NCI-H1694 treated with DMSO at 0.1 percent for 48 hours (cell line): ENCODE measurements at regions not wholly inside any gene's neighbourhood (a gene's known extent, or its start where the extent isn't known, plus 50 kb on each side); places are given as distances from the start of the nearest gene placed in this dataset.
"Not testable (repeated sequence)": the region's sequence is repeated elsewhere in the genome, so short reads cannot be mapped to it uniquely, and the experiment has no call there.

Experiments used
- DNase-seq: peaks from one replicate; lab custom pipeline; 2025; lab: John Stamatoyannopoulos, UW

GRCh38 chr19:31883296-31883990 is 462.0 kb upstream of the ZNF507 start:
- no peak for DNase-seq

GRCh38 chr19:31885280-31885853 is 460.0 kb upstream of the ZNF507 start:
- DNase-seq = no peak

GRCh38 chr19:31890230-31890629 is 455.2 kb upstream of the ZNF507 start:
- DNase-seq = no peak

GRCh38 chr19:31892060-31892459 is 453.4 kb upstream of the ZNF507 start:
- DNase-seq = no peak

GRCh38 chr19:31893491-31893890 is 451.9 kb upstream of the ZNF507 start:
- DNase-seq = not testable (repeated sequence)

- no peak for DNase-seq
Observed at GRCh38 chr19:31894451-31894850, 451.0 kb upstream of the ZNF507 start.

- no peak for DNase-seq
Observed at GRCh38 chr19:31897292-31897691, 448.1 kb upstream of the ZNF507 start.

GRCh38 chr19:31900991-31901390 is 444.4 kb upstream of the ZNF507 start:
- no peak for DNase-seq

- no peak for DNase-seq
Observed at GRCh38 chr19:31902821-31903220, 442.6 kb upstream of the ZNF507 start.

- DNase-seq = no peak
Observed at GRCh38 chr19:31903979-31904378, 441.4 kb upstream of the ZNF507 start.

- no peak for DNase-seq
Observed at GRCh38 chr19:31906111-31906871, 439.1 kb upstream of the ZNF507 start.

GRCh38 chr19:31907661-31908060 is 437.7 kb upstream of the ZNF507 start:
- DNase-seq = no peak

- no peak for DNase-seq
Observed at GRCh38 chr19:31908080-31908479, 437.3 kb upstream of the ZNF507 start.

- DNase-seq = no peak
Observed at GRCh38 chr19:31908496-31909225, 436.7 kb upstream of the ZNF507 start.

GRCh38 chr19:31910224-31910623 is 435.2 kb upstream of the ZNF507 start:
- no peak for DNase-seq

- DNase-seq = no peak
Observed at GRCh38 chr19:31911577-31911976, 433.8 kb upstream of the ZNF507 start.

GRCh38 chr19:31913103-31913661 is 432.2 kb upstream of the ZNF507 start:
- no peak for DNase-seq

- no peak for DNase-seq
Observed at GRCh38 chr19:31930401-31930800, 415.0 kb upstream of the ZNF507 start.

- DNase-seq = no peak
Observed at GRCh38 chr19:31937983-31938382, 407.4 kb upstream of the ZNF507 start.

- DNase-seq = no peak
Observed at GRCh38 chr19:31938675-31939074, 406.7 kb upstream of the ZNF507 start.

GRCh38 chr19:31940396-31940795 is 405.0 kb upstream of the ZNF507 start:
- no peak for DNase-seq

- DNase-seq = no peak
Observed at GRCh38 chr19:31943191-31943661, 402.2 kb upstream of the ZNF507 start.
